ENCODE measurements at regions not wholly inside any gene's neighbourhood (a gene's known extent, or its start where the extent isn't known, plus 50 kb on each side); places are given as distances from the start of the nearest gene placed in this dataset.

DNA sequence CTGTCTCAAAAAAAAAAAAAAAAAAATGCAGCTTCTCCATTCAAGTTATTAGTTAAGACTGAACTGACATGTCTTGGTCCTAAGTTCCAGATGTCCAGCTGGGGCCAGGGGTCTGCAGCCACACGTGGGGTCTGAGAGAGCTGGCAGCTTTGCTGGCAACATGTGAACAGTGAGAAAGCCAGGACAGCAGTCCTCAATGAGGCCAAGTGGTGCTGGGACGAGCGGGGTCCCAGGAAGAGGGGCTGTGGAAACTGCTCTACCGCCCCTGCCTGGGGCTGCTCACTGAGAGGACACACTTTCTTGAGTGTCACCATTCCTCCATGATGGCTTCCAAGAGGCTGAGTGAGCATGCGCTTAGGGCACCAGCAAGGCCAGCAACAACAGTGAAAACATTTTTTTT, 100.7 kb upstream of the TAF1B start:
- TF ChIP-seq, protein P1, sequence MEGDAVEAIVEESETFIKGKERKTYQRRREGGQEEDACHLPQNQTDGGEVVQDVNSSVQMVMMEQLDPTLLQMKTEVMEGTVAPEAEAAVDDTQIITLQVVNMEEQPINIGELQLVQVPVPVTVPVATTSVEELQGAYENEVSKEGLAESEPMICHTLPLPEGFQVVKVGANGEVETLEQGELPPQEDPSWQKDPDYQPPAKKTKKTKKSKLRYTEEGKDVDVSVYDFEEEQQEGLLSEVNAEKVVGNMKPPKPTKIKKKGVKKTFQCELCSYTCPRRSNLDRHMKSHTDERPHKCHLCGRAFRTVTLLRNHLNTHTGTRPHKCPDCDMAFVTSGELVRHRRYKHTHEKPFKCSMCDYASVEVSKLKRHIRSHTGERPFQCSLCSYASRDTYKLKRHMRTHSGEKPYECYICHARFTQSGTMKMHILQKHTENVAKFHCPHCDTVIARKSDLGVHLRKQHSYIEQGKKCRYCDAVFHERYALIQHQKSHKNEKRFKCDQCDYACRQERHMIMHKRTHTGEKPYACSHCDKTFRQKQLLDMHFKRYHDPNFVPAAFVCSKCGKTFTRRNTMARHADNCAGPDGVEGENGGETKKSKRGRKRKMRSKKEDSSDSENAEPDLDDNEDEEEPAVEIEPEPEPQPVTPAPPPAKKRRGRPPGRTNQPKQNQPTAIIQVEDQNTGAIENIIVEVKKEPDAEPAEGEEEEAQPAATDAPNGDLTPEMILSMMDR (IDR thresholded peaks at IDR 0.05) = no peak

DNA sequence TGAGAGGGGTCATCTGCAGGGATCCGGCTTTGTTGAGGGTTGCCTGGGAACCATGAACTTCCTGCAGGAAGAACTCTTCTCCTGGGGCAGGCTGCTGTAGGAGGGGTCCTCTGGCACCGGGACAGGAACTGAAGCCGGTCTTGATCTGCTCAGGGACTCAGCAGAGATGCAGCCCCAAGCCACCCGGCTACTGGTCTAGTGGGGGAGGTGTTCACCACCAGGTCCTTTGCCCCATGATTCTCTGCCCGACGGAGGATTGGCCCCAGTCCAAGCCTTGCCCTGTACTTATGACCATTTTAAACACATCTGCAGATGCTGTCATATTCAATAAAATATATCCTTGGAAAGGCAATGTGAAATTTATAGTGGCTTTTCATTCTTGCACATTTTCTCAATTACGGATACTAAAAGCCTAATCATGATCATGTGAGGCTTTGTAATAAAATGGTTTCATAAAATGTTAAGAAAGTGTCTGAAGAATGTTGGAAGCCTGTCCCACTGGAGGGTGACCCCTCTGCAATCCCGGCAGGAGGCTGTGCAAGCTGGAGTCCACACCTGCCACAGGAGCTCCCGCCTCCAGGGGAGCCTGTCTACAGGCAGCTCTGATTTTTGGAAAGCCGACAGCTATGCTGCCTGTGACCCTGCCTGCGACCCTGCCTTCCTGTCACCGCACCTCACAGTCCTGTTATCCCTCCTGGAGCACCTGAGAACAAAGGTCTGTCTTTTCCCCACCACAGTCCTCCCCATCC, 98.8 kb upstream of the TAF1B start:
- TF ChIP-seq, protein P1 (IDR thresholded peaks at IDR 0.05) = no peak

DNA sequence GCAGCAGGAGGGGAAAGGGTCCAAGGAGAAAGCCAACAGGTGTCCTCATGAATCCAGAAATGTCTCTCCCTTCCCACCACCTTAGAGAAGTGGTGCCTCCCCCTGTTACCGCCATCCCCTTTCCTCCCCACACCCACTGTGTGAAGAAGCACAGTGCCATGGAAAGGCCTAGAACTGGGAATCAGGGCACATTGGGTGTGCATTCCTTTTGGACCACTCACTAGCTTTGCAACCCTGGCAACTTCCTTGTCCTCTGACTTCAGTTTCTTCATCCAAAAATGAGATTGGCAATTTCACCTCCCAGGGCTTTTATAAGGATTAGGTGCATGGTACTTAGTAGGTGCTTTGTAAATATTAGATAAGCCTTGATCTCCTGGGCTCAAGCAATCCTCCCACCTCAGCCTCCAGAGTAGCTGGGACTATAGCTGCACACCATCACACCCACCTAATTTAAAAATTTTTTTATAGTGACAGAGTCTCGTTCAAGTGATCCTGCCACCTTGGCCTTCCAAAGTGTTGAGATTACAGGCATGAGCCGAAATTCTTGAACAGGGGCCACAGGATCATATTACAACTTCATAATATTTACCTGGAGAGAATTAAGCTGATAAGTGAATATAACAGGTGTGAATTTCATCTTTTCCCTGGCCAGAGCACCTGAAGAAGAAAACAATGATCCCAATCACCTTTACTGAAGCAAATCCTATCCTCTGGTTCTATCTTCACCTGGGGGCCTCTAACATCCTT, 97.9 kb upstream of the TAF1B start:
- TF ChIP-seq, protein P1 (IDR thresholded peaks at IDR 0.05) = no peak

DNA sequence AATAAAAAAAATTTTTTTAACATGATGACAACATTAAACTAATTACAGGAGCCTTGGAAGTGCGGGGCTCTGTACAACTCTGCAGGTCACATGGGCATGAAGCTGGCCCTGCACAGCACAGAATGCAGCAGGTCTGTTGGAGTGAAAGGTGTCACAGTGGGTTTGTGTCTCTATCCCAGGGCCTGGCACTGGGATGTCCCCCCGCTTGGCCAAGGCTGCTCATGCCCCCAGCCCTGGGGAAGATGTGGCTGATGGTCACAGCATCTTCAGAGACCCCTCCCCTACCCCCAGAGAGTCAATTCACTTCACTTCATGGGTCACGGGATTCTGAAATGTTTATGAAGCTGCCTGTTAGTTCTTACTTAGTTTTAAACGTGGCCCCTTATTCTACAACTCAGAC, 95.9 kb upstream of the TAF1B start:
- TF ChIP-seq, protein P1 (IDR thresholded peaks at IDR 0.05) = no peak

DNA sequence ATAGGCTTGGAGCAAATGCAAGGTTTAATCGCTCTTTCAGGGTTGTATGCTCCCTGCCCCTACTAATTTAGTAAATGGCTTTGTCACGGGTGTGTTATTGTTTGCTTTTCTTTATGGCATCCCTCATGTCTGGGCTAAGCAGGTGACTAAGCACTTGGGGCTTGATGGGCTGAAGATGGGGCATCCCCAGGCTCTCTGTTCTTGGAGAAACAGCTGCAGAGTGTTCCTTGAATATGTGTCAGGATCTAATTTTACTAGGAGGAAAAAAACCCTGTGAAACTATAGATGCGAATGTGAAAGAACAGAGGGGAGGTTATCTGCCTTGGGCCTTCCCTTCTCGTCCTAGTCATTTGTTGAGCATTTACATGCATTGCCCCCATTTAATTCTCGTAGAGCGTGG, 94.7 kb upstream of the TAF1B start:
- TF ChIP-seq, protein P1 (IDR thresholded peaks at IDR 0.05) = no peak

DNA sequence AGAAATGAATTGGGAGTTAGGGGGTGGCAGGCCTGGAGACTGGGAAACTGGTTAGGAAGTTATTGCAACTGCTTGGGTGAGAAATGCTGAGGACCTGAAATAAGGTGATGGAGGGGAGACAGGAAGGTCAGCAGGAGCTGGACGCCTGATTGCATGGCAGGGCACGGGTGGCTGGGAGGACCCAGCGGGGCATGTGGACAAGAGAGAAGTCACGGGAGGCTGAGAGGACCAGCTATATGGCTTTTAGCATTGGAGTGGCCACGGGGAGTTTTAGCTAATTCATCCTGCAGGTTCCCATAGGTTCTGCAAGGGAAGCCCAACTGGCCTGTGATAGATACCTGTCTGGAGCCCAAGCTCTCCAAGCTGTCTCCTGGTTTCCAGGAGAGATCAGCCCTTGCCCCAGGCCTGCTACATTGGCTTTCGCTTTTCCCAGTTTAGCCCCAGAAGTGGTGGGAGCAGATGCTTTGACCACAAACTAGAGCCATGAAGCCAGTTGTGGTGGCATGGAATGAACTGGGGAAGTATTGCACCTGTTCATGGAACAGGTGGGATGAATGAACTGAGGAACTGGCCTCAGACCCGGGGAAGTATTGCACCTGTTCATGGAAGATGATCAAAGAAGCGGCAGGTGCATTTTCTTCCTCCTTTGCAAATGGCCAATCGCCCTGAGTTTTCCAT, 93.6 kb upstream of the TAF1B start:
- TF ChIP-seq, protein P1 (IDR thresholded peaks at IDR 0.05) = no peak

DNA sequence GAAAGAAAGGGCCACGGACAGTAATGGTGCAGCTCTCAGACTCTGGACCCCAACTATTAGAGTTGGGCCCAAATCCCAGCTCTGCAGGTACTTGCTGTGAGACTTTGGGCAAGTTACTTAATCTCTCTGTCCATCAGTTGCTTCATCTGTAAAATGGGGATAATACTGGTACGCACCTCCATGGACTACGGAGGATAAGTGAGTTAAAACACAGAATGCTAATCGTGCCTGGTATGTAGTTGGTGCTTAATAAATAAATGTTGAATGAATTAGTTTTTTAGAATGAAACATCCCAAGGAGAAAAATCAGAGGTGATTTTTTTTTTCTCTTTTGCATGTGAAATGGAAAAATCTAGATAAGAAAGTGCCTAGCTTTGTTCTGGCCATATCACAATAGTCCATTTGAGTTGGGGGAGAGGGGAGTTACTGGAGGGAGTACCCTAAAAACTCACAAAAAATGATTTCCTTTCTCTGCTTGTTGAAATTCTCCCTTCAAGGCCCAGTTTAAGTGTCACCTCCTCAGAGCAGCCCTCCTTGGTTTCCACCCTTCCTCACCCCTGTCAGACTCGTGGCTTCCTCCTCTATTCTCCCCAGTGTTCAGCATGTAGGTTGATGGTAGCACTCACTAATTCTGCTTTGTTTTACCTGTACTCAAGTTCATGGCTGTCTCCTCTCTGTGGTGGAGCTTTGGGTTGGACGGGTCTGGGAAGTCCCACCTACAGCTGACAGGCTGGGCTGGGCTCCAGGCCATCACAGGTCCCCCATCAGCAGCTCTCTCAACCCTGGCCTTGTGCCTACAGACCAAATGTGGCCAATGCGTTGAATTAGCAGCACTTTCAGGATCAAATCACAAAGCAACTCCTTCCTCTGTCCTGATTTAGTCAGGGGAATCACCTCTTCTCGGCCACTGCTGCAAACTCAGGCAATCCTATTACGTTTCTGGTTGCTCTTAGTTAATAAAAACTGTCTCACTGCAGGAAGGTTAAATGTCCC, 92.8 kb upstream of the TAF1B start:
- TF ChIP-seq, protein P1 (IDR thresholded peaks at IDR 0.05) = no peak

All from LNCAP (cell line).